ENCODE measurements at regions not wholly inside any gene's neighbourhood (a gene's known extent, or its start where the extent isn't known, plus 50 kb on each side); places are given as distances from the start of the nearest gene placed in this dataset.
"Not testable (repeated sequence)": the region's sequence is repeated elsewhere in the genome, so short reads cannot be mapped to it uniquely, and the experiment has no call there.

- not testable (repeated sequence) for TF ChIP-seq CTCF (IDR thresholded peaks at IDR 0.05); TCF7L2 (IDR thresholded peaks at IDR 0.05; ENCODE audit: low read depth, low read length); REST (IDR thresholded peaks at IDR 0.05; ENCODE audit: insufficient read depth in 1 of 2, low read depth in 2 of 2, low read length in 1 of 2); POLR2AphosphoS5 (IDR thresholded peaks at IDR 0.05; ENCODE audit: low read depth, low read length); SIN3A (IDR thresholded peaks at IDR 0.05; ENCODE audit: borderline replicate concordance, insufficient read depth, low read depth, low read length)
Observed at GRCh38 chr15:44846156-44846555, 109.8 kb downstream of the TRIM69 start.
